NCI-H524 (cell line): ENCODE measurements at regions not wholly inside any gene's neighbourhood (a gene's known extent, or its start where the extent isn't known, plus 50 kb on each side); places are given as distances from the start of the nearest gene placed in this dataset.

Source experiments
- DNase-seq, 2 experiments: peaks; one replicate each; lab custom pipeline; 2025; lab: John Stamatoyannopoulos, UW

DNA sequence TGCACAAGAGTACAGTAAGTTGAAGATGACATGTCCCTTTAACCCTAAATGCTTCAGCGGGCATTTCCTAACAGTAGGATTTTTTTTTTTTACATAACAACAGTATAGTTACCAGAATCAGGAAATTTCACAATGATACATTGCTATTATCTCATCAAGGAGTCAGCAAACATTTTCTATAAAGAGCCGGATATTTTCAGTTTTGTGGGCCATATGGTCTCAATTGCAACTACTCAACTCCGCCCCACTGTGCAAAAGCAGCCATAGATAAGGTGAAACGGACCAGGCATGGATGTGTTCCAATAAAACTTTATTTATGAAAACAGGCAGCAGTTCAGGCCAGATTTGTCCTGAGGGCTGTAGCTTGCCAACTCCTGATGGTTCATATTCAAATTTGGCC, 130.6 kb downstream of the SMAD6 start:
- no peak for DNase-seq

DNA sequence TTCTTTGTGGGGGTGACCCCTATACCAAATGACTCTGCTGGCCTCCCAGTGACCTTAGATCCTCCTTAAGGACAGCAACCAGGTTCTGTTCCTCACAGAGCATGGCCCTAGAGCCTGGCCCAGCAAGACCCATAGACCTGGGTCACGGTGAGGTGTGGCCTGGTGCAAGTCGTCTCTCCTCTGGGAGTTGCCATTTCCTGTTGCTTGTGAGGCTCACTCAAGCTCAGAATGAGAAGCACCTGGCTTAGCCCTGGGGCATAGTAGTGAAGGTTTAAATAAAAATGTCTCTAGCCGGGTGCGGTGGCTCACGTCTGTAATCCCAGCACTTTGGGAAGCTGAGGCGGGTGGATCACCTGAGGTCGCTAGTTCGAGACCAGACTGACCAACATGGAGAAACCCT, 131.3 kb downstream of the SMAD6 start:
- no peak for DNase-seq

DNA sequence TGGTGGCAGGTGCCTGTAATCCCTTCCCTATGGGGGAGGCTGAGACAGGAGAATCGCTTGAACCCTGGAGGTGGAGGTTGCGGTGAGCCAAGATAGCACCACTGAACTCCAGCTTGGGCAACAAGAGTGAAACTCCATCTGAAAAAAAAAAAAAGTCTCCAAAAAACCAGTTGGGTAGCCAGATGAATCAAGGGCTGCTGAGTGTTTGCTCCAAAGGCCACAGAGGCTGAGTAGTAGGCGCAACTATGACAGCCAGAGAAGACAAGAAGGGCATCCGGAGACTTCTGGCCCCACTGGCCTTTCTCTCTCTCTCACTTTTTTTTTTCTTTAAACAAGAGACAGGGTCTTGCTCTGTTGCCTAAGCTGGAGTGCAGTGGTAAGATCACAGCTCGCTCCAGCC, 131.8 kb downstream of the SMAD6 start:
- DNase-seq = no peak

DNA sequence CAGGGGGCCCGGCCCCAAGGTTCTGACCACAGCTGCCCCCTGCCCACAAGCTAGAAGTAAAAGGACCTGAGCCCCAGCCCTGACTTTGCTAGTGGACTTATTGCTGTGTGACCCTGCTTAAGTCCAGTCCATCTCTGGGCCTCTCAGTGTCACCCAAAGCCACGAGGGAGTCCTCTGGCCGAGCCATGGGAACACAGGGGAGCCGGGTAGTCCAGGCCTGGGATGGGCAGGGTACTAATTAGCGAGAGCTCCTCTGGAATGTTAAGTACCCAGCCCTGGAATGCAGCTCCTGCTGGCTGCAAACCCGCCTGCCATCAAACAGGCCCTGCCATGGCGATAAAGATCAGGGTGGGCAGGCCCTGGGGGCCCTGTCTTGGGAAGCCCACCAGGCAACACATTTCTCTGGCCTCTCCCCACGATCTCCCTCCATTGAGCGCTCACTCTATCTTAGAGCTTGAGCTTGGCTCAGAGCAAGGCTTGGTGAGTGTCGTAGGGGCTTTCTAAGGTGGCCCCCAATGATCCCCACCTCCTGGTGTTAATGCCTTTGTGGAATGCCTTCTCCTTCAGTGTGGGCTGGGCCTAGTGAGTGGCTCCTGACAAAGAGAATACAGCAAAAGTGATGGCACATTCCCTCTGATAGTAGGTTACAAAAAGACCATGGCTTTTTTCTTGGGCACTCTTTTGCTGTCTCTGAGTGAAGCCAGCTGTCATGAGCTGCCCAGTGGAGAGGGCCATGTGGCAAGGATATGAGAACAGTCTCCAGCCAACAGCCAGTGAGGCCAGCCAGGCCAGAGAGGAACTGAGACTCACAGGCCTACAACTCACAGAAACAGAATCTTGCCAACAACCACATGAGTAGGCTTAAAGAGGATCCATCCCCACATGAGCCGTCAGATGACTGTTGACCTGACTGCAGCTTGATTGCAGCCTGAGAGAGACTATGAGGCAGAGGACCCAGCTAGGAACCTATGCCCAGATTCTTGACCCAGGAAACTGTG, 133.1 kb downstream of the SMAD6 start:
- no peak for DNase-seq

DNA sequence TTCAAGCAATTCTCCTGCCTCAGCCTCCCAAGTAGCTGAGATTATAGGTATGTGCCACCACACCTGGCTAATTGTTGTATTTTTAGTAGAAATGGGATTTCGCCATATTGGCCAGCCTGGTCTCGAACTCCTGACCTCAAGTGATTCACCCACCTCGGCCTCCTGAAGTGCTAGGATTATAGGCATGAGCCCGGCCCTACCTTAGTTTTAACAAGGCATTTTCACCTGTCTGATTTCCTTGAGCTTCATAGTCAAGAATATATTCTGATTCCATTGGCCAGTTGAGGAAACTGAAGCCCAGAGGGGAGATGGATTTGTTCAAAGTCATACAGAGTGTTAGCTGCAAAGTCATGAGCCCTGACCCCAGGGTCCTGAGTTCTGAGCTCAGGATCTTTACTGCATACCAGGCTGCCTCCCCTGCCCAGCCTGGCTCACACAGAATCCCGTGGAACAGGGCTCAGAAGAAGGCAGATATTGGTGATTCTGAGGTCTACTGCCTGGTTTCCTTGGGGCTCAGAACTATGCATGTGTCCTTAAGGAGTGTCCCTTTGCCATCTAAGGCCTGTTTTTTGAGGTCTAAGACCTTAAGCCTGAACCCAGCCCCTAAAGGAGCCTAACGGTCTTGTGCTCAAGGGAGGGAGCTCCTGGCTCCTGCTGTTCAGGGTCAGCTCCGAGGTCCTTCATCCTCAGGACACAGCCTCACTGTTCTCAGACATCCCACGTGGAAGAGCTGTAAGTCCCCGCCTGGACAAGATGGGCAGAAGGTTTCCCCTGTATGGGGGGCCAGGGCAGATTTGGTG, 134.4 kb downstream of the SMAD6 start:
- no peak for DNase-seq

DNA sequence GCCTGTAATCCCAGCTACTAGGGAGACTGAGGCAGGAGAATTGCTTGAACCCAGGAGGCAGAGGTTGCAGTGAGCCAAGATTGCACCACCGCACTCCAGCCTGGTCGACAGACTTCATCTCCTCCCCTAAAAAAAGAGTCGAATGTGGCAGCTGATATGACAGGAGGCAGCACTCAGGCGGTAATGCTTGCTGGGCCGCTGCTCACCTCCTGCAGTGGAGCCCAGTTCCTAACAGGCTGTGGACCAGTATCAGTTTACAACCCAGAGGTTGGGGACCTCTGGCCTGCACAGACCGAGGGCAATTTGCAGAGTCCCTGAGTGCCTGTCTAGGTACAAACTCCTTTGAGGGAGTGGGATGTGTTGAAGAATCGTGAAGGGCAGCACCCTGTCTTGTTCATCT, 136.2 kb downstream of the SMAD6 start:
- no peak for DNase-seq

DNA sequence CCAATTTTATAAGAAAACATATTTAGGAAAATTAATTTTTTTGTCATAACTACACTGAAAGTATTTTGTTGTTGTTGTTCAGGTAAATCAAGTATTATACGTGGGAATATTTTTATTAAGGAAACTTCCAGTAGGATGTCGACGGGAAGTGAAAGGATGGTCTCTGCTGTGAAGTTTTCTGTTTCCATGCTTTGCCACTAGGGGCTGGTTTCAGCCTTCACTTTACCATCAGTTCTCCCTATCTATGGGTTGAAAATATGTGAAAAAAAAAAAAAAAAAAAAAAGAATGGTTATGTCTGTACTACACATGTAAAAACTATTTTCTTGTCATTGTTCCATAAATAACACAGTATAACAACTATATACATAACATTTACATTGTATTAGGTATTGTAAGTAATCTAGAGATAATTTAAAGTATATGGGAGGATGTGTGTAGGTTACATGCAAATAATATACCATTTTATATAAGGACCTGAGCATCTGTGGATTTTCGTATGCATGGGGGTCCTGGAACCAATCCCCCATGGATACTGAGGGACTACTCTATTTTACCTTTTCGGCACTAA, 136.7 kb downstream of the SMAD6 start:
- no peak for DNase-seq

DNA sequence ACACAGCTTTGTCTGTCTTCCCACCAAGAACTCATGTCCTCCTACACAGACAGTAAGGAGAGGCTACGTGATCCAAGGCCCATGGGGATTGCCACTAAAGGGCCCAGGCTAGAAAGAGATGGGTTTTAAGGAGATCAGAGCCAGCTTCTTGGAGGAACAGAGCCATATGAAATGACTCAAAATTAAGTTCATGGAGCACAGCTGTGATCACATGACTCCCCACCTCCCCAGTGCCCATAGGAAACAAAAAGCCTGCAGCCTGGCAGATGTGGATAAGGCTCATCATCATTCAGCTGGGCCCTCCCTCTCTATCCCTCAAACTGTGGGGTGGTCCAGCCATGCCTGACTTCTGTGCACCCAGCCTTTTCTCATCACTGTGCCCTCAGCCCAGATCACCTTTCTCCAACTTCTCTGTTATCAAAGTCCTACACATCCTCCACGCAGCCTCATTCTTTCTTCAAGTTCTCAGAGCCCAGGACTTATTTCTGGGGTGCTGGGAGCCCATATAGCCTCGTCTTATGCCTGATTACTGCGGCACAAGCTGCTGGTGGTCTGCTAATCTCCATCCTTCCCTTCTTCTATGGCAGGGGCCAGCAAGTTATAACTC, 137.6 kb downstream of the SMAD6 start:
- DNase-seq = no peak

DNA sequence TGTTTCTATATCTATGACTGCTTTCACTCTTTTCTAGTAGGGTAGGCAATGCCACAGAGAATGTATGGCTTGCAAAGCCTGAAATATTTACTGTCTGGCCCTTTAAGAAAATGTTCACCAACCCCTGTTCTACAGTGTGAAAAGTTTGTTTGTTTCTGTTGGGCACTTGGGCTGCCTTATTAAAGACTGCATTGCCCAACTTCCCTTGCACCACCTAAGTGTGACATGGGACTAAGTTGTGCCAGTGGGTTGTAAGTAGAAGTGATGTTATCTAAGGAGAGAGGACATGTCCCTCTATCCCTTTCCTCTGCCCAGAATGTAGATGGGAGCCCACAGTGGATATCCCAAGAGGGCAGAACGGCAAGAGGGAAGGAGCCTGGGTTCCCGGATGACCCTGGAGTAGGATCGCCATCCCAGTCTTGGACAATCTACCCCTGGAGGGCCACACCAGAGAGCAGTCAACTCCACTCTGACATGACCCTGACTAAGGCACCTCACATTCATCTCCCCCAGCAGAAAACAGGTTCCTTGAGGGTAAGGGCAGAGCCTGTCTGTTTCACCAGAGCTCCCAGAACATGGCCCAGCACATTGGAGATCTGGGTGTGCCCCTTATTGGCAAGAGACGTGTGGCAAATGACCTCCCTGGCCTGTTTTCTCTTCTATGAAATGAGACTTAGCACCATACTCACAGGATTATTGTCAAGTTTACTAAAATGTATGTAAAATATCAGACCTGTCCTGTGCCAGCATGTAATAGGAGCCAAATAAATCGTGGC, 138.8 kb downstream of the SMAD6 start:
- DNase-seq = no peak

DNA sequence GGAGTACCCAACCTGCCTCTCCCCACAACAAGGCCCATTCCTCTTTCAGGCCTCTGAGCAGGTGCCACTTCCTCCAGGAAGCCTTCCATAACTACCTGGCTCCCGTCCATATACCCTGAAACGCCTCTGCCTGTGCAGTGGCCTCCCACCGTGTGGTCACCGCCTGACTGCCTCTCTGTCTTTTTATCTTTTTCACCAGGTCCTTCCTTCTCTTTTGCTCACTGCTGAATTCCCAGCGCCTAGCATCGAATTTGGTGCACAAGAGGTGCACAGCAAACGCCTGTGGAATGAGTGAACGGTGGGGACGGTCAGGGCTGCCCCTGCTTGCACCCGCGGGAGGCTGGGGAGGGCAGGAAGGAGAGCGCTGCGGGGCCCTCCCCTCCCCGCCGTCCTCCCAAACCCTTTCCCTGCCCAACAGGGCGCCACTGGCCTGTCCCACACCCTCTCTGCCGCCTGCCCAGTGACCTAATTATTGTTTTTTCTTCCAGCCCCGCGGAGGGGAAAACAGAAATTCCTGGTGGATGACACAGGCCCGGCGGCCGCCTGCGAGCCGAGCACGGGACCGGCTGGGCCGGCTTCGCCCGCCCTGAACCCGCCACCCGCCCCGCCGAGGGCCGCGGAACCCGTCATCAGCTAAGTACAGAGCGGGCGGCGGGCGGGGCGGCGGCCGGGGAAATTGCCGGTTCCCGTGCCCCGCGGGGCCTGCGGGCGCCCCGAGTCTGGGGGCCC, 140.1 kb downstream of the SMAD6 start:
- DNase-seq = no peak

DNA sequence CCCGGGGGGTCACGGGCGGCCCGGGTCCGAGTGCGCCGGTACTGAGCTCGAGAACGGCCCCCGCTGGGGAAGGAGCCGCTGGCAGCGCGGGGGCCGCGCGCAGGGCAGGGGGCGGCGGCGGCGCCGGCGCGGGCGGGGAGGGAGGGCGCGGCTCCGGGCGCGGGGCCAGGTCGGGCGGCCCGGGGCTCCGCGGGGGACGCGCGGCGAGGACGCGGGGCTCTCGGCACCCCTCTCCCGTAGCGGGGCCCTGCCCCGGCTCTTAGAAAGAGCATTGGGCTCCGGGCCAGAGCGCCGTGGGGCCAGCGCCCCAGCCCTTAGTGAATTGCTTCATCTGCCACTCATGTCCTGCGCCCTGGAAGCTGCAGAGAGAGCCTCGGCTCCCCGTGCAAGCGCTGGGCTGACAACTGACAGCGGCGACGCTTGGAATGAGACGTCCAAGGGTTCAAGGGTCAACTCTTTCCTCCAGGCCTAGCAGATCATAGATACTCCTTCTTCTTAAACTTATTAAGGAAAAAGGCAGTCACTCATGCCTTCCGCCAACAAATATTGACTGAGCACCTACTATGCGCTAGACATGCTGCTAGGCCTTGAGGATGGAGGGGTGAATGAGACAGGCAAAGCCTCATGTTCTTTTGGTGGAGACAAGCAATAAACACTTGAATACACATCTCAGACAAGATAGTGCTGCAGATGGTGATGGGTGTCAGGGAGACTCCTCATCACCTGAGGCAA, 140.8 kb downstream of the SMAD6 start:
- DNase-seq = peak in 1 of 2 experiments; percentile 43

DNA sequence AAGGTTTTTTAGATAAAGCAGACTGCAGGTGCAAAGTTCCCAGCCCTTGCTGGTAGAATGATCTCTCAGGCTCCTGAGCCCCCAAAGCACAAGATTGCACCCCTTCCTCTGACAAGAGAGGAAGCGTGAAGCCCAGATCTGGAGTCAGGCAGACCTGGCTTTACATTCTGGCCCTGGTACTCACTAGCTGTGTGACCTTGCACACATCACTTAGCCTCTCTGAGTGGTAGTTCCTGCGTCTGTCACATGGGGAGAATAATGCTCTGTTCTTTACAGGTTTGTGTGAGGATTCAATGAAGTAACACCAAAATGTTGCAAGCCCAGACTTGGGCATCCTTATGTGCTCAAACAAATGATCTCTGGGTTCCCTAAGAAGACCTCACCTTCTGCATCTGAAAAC, 141.5 kb downstream of the SMAD6 start:
- no peak for DNase-seq

DNA sequence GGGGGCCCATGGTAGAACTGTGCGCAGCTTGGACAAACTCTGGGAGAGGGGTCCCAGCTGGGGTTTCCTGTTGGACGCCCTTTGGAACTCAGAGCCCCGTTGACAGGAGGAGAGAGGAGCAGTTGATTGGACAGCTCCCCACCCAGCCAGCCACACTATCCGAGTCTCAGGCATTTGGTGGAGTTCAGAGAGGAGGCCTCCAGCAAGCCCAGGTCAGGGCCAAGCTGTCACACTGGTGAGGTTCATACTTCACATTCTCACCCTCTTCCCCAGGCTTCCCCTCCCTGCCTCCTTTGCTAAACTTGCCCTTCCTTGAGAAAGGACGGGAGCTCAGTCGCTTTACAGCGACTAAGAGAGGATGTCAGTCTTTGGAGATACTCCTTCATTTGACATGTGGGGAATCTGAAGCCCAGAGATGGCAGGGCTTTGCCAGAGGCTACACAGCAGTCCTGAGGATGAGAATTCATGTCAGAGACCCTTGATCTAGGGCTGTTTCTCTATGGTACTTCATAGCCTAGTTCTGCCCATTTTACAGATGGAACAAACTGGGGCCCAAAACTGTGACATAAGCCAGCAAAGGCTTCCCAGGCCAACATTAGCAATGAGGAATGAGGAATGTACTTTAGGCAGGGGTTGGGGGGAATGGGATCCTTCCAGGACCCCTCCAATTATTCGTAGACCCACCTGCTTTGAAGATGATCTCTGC, 142.2 kb downstream of the SMAD6 start:
- no peak for DNase-seq

DNA sequence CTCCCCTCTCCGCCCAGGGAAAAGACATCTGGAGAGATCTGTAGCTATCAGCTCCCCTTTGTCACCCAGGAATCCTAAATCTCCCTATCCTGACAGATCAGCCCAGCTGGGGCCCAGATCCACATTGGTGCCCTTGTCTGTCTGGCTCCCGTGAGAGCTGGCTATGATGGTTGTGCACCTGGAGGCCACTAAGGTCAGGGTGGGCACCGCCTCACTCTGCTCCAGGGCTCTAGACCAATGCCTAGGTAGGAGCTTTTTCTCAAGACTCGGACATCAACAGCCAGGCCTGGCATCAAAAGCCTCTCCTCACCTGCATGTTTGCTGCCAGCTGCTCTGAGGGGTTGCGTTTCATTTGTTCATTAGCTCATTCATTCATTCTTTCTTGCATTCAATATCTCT, 142.7 kb downstream of the SMAD6 start:
- DNase-seq = no peak

DNA sequence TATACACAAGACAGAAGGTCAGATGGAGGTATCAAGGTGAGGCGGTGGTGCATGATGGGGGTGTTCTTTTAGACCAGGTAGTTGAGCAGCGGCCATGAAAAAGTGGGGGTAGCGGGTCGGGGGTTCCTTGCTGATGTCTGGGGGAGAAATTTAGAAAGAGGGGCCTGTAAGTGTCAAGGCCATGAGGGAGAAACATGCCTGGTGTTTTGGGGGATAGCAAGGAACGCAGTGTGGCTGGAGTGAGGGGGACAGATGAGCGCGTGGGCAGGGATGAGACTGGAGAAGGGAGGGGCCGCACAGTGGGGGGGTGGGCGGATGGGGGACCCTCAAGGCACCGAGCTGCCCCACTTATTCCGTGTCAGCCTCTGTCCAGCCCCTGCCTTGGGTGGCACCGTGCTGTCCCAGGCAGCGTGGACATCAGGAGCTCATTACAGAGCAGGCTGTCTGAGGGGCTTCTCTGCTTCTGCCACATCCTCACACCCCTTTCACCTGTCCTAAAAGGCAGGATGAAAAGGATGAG, 143.3 kb downstream of the SMAD6 start:
- DNase-seq = no peak

DNA sequence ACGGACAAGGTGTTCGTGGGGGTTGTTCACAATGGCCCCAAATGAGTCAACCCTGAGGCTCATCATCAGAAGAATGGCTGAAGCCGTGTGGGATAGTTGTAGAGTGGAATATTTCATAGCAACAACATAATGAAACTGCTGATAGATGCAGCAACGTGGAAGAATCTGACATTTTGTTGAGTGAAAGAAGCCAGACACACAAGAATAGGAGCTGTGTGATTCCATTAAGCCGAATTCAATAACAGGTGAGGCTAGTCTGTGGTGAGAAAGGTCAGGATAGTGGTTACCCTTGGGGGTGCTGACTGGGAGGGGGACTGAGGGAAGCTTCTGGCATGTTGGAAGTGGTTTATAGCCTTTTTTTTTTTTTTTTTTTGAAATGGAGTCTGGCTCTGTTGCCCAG, 144.0 kb downstream of the SMAD6 start:
- DNase-seq = no peak

DNA sequence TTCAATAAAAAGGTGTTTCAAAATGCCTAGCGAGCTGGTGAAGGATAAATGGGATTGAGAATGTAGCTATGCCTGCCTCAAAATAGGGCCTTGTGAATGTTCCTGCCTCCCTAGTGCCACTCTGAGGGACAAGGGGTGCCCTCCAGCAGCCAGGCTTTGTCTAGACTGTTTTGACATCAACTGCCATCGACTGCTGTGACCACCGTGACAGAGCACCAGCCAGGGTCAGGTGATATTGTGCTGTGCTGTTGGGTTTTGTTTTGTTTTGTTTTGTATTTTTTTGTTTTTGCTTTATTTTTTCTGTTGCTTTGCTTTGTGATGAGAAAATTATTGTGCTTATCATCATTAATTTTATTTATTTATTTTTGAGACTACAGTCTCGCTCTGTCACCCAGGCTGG, 144.8 kb downstream of the SMAD6 start:
- DNase-seq = no peak

DNA sequence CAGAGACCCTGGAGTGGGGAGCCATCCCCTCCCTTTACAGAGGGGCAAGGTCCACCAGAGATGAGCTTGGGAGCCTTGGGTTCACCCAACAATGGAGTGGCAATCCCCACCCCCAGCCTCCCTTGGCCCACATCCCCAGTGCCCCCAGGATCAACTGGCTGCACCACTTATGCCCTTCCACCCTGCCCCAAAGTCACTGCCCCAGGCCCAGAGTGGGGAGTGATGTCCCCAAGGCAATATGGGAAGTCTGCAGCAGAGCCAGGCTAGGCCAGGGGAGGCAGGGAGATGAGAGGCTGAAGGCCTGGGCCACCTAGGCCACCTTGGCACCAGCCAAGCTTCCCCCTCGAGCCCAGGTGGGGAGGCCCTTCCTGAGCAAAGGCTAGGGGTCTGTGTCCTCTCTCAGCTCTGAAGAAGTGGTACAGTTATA, 145.5 kb downstream of the SMAD6 start:
- no peak for DNase-seq

DNA sequence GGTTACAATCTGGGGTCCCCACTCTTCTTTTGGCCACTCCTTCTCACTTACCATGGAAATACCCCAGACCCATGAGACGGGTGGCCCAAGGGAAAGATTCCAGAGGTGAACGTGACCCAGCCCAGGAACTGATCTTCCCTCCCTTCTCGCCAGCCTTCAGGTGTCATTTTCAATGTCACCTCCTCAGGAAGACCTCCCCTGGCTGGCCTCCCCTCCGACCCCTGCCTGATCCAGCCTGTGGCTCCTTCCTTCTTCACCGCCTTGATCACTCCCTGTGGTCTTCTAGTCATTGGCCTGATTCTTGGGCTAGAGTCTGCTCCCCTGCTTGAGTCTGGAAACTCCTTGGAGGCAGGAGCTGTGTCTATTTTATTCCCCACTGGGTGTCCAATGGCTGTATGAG, 146.1 kb downstream of the SMAD6 start:
- DNase-seq = no peak
